DOHH2 (cell line): ENCODE measurements at regions not wholly inside any gene's neighbourhood (a gene's known extent, or its start where the extent isn't known, plus 50 kb on each side); places are given as distances from the start of the nearest gene placed in this dataset.

Experiments used
- EZH2phosphoT487 ChIP-seq: fragments of 200-600 bp; sonication (generic); IDR thresholded peaks from 2 replicates; pipeline ENCODE4 v1.6.1; 2017; ENCODE audit warnings: borderline replicate concordance, mild to moderate bottlenecking, antibody characterized with exemption, low read length, moderate library complexity, mixed read lengths
- TF ChIP-seq, protein P1 (sequence below): fragments of 200-600 bp; sonication (generic); IDR thresholded peaks from one replicate; pipeline ENCODE4 v1.5.1; 2014; ENCODE audit warnings: antibody characterized with exemption, mild to moderate bottlenecking, low read depth, low read length; ENCODE audit not compliant: poor library complexity, severe bottlenecking

DNA sequence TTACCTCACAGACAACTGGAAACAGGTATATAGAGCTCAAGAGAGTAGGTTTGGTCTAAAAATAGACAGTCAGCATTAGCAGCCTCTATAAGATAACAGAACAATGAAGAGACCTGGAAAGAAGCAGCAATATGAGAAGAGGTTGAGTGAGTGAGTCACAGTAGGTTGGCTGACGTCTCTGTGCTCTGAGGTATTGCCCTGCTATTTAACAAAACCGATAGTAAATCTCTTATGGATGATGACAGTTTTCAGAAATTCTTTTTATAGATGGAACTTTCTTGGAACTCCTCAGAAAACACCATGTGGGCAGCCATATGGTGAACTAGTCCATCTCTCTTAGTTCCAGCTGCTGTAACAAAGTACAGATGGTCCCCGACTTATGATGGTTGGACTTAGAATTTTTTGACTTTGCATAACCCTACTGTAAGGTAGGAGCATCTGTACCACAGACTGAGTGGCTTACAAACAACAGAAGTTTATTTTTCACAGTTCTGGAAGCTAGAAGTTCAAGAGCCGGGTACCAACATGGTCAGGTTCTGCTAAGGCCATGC, 123.5 kb downstream of the MBD2 start:
- TF ChIP-seq, protein P1, sequence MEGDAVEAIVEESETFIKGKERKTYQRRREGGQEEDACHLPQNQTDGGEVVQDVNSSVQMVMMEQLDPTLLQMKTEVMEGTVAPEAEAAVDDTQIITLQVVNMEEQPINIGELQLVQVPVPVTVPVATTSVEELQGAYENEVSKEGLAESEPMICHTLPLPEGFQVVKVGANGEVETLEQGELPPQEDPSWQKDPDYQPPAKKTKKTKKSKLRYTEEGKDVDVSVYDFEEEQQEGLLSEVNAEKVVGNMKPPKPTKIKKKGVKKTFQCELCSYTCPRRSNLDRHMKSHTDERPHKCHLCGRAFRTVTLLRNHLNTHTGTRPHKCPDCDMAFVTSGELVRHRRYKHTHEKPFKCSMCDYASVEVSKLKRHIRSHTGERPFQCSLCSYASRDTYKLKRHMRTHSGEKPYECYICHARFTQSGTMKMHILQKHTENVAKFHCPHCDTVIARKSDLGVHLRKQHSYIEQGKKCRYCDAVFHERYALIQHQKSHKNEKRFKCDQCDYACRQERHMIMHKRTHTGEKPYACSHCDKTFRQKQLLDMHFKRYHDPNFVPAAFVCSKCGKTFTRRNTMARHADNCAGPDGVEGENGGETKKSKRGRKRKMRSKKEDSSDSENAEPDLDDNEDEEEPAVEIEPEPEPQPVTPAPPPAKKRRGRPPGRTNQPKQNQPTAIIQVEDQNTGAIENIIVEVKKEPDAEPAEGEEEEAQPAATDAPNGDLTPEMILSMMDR = no peak
- TF ChIP-seq EZH2phosphoT487 = no peak
